ACHN (cell line): ENCODE measurements at regions not wholly inside any gene's neighbourhood (a gene's known extent, or its start where the extent isn't known, plus 50 kb on each side); places are given as distances from the start of the nearest gene placed in this dataset.

ENCODE experiments used
- DNase-seq: peaks from one replicate; pipeline ENCODE4 v3.0.0-alpha.2; 2015
- in situ Hi-C: cut with HindIII; loops from 2 replicates; pipeline ENCODE4 v1.10.0; 2017; ENCODE audit warnings: low sequenced_read_pairs, low pct_ligation_motif_present, low pct_unique_long_range_greater_than_20kb

DNA sequence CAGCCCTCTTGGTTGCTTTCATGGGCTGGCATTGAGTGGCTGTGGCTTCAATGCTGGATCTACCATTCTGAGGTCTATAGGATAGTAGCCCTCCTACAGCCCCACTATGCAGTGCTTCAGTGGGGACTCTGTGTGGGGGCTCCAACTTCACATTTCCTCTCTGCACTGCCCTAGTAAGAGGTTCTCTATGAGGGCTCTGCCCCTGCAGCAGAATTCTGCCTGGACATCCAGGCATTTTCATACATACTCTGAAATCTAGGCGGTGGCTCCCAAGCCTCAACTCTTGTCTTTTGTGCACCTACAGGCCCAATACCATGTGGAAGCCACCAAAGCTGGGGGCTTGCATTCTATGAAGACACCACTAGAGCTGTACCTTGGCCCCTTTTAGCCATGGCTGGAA lies 195.8 kb downstream of the IGSF11 start:
- no peak for DNase-seq
- in situ Hi-C loops, result no loop called here

GRCh38 chr3:118842147-118842863 lies 192.3 kb downstream of the IGSF11 start:
- in situ Hi-C loops, result no loop called here
- no peak for DNase-seq

- in situ Hi-C loops, result no loop called here
- no peak for DNase-seq
These were observed 188.5 kb downstream of the IGSF11 start for GRCh38 chr3:118846176-118846575.
